ENCODE measurements at regions not wholly inside any gene's neighbourhood (a gene's known extent, or its start where the extent isn't known, plus 50 kb on each side); places are given as distances from the start of the nearest gene placed in this dataset.

DNA sequence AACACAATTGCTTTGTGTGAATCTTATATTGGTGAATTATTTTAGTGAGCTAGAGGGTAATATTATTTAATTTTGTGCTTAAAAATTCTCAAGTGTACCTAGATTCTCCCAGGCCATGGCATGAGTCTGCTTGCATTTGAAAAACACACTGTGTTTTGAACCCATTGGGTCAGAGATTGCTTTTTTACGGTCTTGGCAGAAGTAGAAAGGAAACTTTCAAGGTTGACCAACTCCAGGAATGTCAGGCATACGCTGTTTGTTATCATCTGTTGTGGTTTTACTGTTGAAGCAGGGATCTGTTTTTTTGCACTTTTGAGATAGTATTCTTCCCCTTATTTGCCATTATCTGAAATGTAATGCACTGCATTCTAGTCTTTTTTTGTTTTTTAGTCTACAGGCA is 377.4 kb downstream of the RPRM start:
- ChIA-PET RAD21 (ENCODE audit: low non-redundant PET in 1 of 2, low total read pairs in 2 of 2, uncharacterized antibody in 2 of 2, unreplicated experiment in 2 of 2) (no interaction called here), POLR2A (no interaction called here), CTCF (no interaction called here)
- TF ChIP-seq ZNF274 (IDR thresholded peaks at IDR 0.05; ENCODE audit: low read depth, low read length), result no peak
- TF ChIP-seq CEBPB (IDR thresholded peaks at IDR 0.05; ENCODE audit: low read depth), result no peak
- no peak for TF ChIP-seq SIN3A (IDR thresholded peaks at IDR 0.05; ENCODE audit: low read depth)
- TF ChIP-seq, protein P1, sequence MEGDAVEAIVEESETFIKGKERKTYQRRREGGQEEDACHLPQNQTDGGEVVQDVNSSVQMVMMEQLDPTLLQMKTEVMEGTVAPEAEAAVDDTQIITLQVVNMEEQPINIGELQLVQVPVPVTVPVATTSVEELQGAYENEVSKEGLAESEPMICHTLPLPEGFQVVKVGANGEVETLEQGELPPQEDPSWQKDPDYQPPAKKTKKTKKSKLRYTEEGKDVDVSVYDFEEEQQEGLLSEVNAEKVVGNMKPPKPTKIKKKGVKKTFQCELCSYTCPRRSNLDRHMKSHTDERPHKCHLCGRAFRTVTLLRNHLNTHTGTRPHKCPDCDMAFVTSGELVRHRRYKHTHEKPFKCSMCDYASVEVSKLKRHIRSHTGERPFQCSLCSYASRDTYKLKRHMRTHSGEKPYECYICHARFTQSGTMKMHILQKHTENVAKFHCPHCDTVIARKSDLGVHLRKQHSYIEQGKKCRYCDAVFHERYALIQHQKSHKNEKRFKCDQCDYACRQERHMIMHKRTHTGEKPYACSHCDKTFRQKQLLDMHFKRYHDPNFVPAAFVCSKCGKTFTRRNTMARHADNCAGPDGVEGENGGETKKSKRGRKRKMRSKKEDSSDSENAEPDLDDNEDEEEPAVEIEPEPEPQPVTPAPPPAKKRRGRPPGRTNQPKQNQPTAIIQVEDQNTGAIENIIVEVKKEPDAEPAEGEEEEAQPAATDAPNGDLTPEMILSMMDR (IDR thresholded peaks at IDR 0.05 in 2 of 3, conservative IDR thresholded peaks at IDR 0.05 in 1 of 3; ENCODE audit: borderline replicate concordance in 1 of 3, insufficient read depth in 1 of 3, low read depth in 2 of 3, low read length in 2 of 3), result no peak
- TF ChIP-seq TCF7L2 (IDR thresholded peaks at IDR 0.05; ENCODE audit: borderline replicate concordance, extremely low read depth, insufficient read depth, insufficient read length), result no peak
- no peak for TF ChIP-seq JUND (IDR thresholded peaks at IDR 0.05)
- no peak for TF ChIP-seq SRF (IDR thresholded peaks at IDR 0.05; ENCODE audit: low read depth)
- TF ChIP-seq, protein P2, sequence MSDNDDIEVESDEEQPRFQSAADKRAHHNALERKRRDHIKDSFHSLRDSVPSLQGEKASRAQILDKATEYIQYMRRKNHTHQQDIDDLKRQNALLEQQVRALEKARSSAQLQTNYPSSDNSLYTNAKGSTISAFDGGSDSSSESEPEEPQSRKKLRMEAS (IDR thresholded peaks at IDR 0.05), result no peak
- no peak for TF ChIP-seq YY1 (IDR thresholded peaks at IDR 0.05; ENCODE audit: extremely low read depth, insufficient replicate concordance, low read depth, low read length)
- no peak for TF ChIP-seq RAD21 (IDR thresholded peaks at IDR 0.05; ENCODE audit: low read depth)
- TF ChIP-seq, protein P3, sequence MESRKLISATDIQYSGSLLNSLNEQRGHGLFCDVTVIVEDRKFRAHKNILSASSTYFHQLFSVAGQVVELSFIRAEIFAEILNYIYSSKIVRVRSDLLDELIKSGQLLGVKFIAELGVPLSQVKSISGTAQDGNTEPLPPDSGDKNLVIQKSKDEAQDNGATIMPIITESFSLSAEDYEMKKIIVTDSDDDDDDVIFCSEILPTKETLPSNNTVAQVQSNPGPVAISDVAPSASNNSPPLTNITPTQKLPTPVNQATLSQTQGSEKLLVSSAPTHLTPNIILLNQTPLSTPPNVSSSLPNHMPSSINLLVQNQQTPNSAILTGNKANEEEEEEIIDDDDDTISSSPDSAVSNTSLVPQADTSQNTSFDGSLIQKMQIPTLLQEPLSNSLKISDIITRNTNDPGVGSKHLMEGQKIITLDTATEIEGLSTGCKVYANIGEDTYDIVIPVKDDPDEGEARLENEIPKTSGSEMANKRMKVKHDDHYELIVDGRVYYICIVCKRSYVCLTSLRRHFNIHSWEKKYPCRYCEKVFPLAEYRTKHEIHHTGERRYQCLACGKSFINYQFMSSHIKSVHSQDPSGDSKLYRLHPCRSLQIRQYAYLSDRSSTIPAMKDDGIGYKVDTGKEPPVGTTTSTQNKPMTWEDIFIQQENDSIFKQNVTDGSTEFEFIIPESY (IDR thresholded peaks at IDR 0.05; ENCODE audit: extremely low read depth, insufficient replicate concordance, low read length), result no peak
- TF ChIP-seq EZH2phosphoT487 (IDR thresholded peaks at IDR 0.05; ENCODE audit: borderline replicate concordance), result no peak
- TF ChIP-seq FOSL1 (IDR thresholded peaks at IDR 0.05; ENCODE audit: low read depth), result no peak
- no peak for TF ChIP-seq POLR2AphosphoS5 (IDR thresholded peaks at IDR 0.05; ENCODE audit: low read depth, low read length)
- no peak for TF ChIP-seq EZH2 (IDR thresholded peaks at IDR 0.05)
- no peak for TF ChIP-seq SP1 (IDR thresholded peaks at IDR 0.05; ENCODE audit: low read depth)
- no peaks in the 10 kb centered on the region for H3K36me3 ChIP-seq (ENCODE audit: control insufficient read depth in 1 of 2, insufficient read depth in 2 of 2, low read length in 2 of 2)
- no peaks in the 10 kb centered on the region for H3K9me3 ChIP-seq (ENCODE audit: control insufficient read depth in 1 of 2, insufficient read depth in 1 of 2, low read depth in 1 of 2, low read length in 2 of 2)
- H3K27me3 ChIP-seq (ENCODE audit: insufficient read depth, low read length), result no peaks in the 10 kb centered on the region
- H4K20me1 ChIP-seq (ENCODE audit: insufficient read depth), result no peaks in the 10 kb centered on the region
- no peak overlapping the region for H2AFZ ChIP-seq (ENCODE audit: low read depth, low read length, poor library complexity, severe bottlenecking)
- intact Hi-C loops (cut with micrococcal nuclease), result no loop called here
- DNase-seq (ENCODE audit: low read depth, low spot score) (no peak), ATAC-seq (no peak)
- H3K27ac ChIP-seq (ENCODE audit: low read depth, low read length), result no peak overlapping the region
- no peak overlapping the region for H3K4me2 ChIP-seq (ENCODE audit: low read length)
- no peaks in the 10 kb centered on the region for H3K9me2 ChIP-seq (ENCODE audit: insufficient read depth)
- no peaks in the 10 kb centered on the region for H3K4me1 ChIP-seq (ENCODE audit: control insufficient read depth in 1 of 2, insufficient read depth in 2 of 2, low read length in 2 of 2)
- BruUV-seq (replicated peaks), result no TSS peak
- H3K9ac ChIP-seq (ENCODE audit: low read length), result no peak overlapping the region
- H3K79me2 ChIP-seq (ENCODE audit: insufficient read depth, low read length), result no peaks in the 10 kb centered on the region
- H3K4me3 ChIP-seq (replicated peaks in 1 of 2; ENCODE audit: low read depth in 1 of 2, low read length in 2 of 2), result no peak overlapping the region

All from HCT116 (cell line).